Colonic mucosa (tissue), 4 donors: ENCODE measurements at regions not wholly inside any gene's neighbourhood (a gene's known extent, or its start where the extent isn't known, plus 50 kb on each side); places are given as distances from the start of the nearest gene placed in this dataset.
"Not testable (repeated sequence)": the region's sequence is repeated elsewhere in the genome, so short reads cannot be mapped to it uniquely, and the experiment has no call there.

Experiments used
- DNase-seq: peaks from one replicate; pipeline ENCODE4 v3.0.0-alpha.2; 2020
- H3K27ac ChIP-seq: fragments of 200-600 bp; one replicate; pipeline ENCODE4 v1.8.0; 2021
- H3K27me3 ChIP-seq: fragments of 200-600 bp; one replicate; pipeline ENCODE4 v1.8.0; 2021
- H3K36me3 ChIP-seq: fragments of 200-600 bp; one replicate; pipeline ENCODE4 v1.8.0; 2021
- H3K4me1 ChIP-seq: fragments of 200-600 bp; one replicate; pipeline ENCODE4 v1.8.0; 2021; ENCODE audit warnings: mild to moderate bottlenecking
- H3K4me3 ChIP-seq: fragments of 200-600 bp; one replicate; pipeline ENCODE4 v1.8.0; 2021
- H3K9ac ChIP-seq, 2 donors: one replicate each; pipeline ENCODE4 v1.7.0; 2013; ENCODE audit warnings: control low read depth in 2 of 2, low read depth in 2 of 2, low read length in 2 of 2
- H3K9me3 ChIP-seq: fragments of 200-600 bp; one replicate; pipeline ENCODE4 v1.8.0; 2021
- intact Hi-C: fragments of 100-400 bp; cut with DNase I; formaldehyde crosslinking; loops from one replicate; pipeline ENCODE4 v1.14.1; 2022
- TF ChIP-seq, protein P1 (sequence below): fragments of 200-600 bp; IDR thresholded peaks from one replicate; pipeline ENCODE4 v1.8.0; 2022; ENCODE audit warnings: antibody characterized with exemption, mild to moderate bottlenecking
- donor health status: healthy.
- donor health status: DM: no; HTN: no; CAD: no.
- donor health status: DM: no; HTN: no; CAD: no.

GRCh38 chr14:38056270-38056669 is 151.4 kb upstream of the SSTR1 start:
- Histone ChIP-seq H3K9ac (no peak overlapping the region), H3K4me1 (no peaks in the 10 kb centered on the region), H3K4me3 (no peak overlapping the region), H3K27ac (no peak overlapping the region), H3K36me3 (no peaks in the 10 kb centered on the region), H3K27me3 (no peaks in the 10 kb centered on the region), H3K9me3 (no peaks in the 10 kb centered on the region)
- TF ChIP-seq, protein P1, sequence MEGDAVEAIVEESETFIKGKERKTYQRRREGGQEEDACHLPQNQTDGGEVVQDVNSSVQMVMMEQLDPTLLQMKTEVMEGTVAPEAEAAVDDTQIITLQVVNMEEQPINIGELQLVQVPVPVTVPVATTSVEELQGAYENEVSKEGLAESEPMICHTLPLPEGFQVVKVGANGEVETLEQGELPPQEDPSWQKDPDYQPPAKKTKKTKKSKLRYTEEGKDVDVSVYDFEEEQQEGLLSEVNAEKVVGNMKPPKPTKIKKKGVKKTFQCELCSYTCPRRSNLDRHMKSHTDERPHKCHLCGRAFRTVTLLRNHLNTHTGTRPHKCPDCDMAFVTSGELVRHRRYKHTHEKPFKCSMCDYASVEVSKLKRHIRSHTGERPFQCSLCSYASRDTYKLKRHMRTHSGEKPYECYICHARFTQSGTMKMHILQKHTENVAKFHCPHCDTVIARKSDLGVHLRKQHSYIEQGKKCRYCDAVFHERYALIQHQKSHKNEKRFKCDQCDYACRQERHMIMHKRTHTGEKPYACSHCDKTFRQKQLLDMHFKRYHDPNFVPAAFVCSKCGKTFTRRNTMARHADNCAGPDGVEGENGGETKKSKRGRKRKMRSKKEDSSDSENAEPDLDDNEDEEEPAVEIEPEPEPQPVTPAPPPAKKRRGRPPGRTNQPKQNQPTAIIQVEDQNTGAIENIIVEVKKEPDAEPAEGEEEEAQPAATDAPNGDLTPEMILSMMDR, result no peak
- intact Hi-C loops, result no loop called here
- no peak for DNase-seq

DNA sequence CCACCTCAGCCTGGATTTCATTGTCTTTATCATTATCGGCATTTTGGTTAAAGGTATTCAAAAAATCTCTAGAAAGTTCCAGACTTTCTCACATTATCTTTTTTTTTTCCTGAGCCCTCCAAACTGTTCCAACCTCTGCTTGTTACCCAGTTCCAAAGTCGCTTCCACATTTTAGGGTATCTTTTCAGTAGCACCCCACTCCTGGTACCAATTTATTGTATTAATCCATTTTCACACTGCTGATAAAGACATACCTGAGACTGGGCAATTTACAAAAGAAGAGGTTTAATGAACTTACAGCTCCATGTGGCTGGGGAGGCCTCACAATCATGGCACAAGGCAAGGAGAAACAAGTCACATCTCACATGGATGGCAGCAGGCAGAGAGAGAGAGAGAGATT is 145.5 kb upstream of the SSTR1 start:
- H3K9ac ChIP-seq, H3K4me1 ChIP-seq, H3K27me3 ChIP-seq, H3K27ac ChIP-seq, H3K36me3 ChIP-seq, H3K4me3 ChIP-seq, intact Hi-C loops, DNase-seq, H3K9me3 ChIP-seq: not testable (repeated sequence)

- TF ChIP-seq, protein P1, result no peak
- Histone ChIP-seq H3K27me3 (no peaks in the 10 kb centered on the region), H3K27ac (no peak overlapping the region), H3K4me3 (no peak overlapping the region), H3K9me3 (no peaks in the 10 kb centered on the region), H3K4me1 (no peaks in the 10 kb centered on the region), H3K36me3 (no peaks in the 10 kb centered on the region), H3K9ac (no peak overlapping the region)
- intact Hi-C loops, result no loop called here
- DNase-seq, result no peak
These were observed 143.9 kb upstream of the SSTR1 start for GRCh38 chr14:38063711-38064320.

- no peak overlapping the region for H3K4me3 ChIP-seq
- H3K27me3 ChIP-seq, result no peaks in the 10 kb centered on the region
- no peak for DNase-seq
- no peaks in the 10 kb centered on the region for H3K4me1 ChIP-seq
- no peak overlapping the region for H3K27ac ChIP-seq
- TF ChIP-seq, protein P1, result no peak
- intact Hi-C loops, result no loop called here
- no peak overlapping the region for H3K9ac ChIP-seq
- no peaks in the 10 kb centered on the region for H3K36me3 ChIP-seq
- H3K9me3 ChIP-seq, result no peaks in the 10 kb centered on the region
These were observed 142.5 kb upstream of the SSTR1 start for GRCh38 chr14:38065106-38065762.

- DNase-seq, result no peak
- intact Hi-C loops, result no loop called here
These were observed 137.6 kb upstream of the SSTR1 start for GRCh38 chr14:38070061-38070588.

More at GRCh38 chr14:38070061-38070588, 137.6 kb upstream of the SSTR1 start:
- H3K9me3 ChIP-seq, result no peaks in the 10 kb centered on the region
- H3K9ac ChIP-seq, result no peak overlapping the region
- H3K27ac ChIP-seq, result no peak overlapping the region
- H3K4me1 ChIP-seq, result no peaks in the 10 kb centered on the region
- H3K36me3 ChIP-seq, result no peaks in the 10 kb centered on the region
- H3K27me3 ChIP-seq, result no peaks in the 10 kb centered on the region
- TF ChIP-seq, protein P1, result no peak
- no peak overlapping the region for H3K4me3 ChIP-seq
